ENCODE measurements at regions not wholly inside any gene's neighbourhood (a gene's known extent, or its start where the extent isn't known, plus 50 kb on each side); places are given as distances from the start of the nearest gene placed in this dataset.

DNA sequence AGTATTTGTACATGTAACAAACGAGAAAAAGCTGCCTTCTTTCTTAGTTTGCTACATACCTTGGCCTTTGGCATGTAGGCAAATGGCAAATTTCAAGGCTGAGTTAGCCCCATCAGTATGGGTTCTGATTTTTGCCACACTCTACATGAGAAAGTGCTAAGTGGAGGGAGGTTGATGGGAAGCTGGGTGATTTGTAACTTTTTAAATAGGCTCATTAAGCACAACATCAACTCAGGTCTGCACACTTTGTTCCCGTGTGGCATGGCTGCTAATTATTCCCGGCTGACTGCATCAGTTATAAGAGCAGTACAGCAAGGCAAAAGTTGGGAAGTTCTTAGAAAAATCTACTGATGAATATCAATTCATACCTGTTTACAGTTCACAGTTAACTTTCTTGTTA is 172.8 kb upstream of the MAP3K7 start:
- in situ Hi-C loops (cut with HindIII; ENCODE audit: low sequenced_read_pairs), result no loop called here

DNA sequence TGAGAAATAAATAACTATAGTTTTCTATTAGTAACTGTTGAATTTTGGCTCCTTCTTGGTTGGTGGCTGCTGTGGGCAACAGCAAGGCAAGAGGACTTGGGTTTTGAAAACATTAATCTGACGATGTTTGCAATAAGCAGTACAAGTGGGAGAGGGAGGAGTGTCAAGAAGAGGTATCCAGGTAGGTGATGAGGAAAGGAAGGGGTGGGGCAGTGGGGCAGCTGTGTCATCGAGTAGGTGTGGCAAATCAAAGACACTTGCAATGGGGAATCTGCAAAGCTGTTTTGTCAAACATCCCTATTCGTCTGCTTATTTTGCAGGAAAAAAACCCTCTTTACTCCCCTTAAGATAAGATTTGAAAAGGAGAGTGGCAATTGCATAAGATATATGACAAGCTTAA is 171.9 kb upstream of the MAP3K7 start:
- in situ Hi-C loops (cut with HindIII; ENCODE audit: low sequenced_read_pairs), result no loop called here

- in situ Hi-C loops (cut with HindIII; ENCODE audit: low sequenced_read_pairs), result no loop called here
These were observed 167.2 kb upstream of the MAP3K7 start for GRCh38 chr6:90753820-90754643.

GRCh38 chr6:90739802-90740201 is 152.9 kb upstream of the MAP3K7 start:
- in situ Hi-C loops (cut with HindIII; ENCODE audit: low sequenced_read_pairs), result no loop called here

DNA sequence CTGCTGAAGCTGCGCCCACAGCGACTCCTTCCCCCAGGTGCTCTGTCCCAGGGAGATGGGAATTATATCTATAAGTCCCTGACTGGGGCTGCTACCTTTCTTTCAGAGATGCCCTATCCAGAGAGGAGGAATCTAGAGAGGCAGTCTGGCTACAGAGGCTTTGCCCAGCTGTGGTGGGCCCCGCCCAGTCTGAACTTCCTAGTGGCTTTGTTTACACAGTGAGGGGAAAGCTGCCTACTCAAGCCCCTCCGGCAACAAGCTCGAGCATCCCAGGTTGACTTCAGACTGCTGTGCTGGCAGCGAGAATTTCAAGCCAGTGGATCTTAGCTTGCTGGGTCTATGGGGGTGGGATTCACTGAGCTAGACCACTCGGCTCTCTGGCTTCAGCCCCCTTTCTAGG is 152.5 kb upstream of the MAP3K7 start:
- in situ Hi-C loops (cut with HindIII; ENCODE audit: low sequenced_read_pairs), result no loop called here

DNA sequence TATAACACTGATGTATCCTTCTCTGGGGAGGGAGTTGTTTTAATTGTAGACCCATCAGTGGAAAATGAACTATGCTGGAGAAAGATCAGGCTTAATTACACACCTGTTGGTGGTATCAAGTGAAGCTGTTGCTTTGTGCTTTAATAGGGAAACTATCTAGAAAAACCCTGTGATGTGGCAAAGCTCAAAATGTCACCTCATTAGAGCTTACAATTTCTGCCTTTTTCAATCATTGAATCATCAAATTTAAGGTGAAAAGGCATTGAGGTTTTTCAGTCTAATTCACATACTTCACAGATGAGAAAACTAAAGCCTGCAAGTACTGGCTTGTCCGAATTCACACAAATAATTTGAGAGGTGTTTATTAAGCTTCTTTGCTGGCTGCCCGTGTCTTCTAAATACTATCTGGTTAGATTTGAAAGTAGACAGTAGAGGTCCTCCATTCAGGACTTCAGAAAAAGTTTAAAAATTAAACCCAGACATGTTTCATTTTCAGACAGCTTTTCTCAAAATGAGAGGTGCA is 143.3 kb upstream of the MAP3K7 start:
- in situ Hi-C loops (cut with HindIII; ENCODE audit: low sequenced_read_pairs), result no loop called here

DNA sequence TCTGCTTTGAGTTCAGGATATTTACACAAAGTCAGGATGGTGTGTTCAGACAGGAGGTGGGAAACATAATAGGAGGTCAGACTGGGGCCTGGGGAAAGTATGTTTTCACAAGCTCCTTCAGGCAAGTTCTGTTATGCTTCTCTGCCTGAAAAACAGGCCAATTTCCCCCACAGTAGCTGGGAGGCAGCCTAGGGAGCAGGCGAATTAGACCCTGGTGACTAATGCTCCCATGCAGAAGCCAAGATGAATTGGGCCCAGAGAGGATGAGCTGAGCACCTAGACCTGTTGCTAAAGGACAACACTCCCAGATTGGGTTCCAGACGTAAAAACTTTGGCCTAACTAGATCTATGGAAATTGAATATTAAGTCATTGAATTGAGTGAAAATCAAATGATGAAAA is 142.2 kb upstream of the MAP3K7 start:
- in situ Hi-C loops (cut with HindIII; ENCODE audit: low sequenced_read_pairs), result no loop called here

DNA sequence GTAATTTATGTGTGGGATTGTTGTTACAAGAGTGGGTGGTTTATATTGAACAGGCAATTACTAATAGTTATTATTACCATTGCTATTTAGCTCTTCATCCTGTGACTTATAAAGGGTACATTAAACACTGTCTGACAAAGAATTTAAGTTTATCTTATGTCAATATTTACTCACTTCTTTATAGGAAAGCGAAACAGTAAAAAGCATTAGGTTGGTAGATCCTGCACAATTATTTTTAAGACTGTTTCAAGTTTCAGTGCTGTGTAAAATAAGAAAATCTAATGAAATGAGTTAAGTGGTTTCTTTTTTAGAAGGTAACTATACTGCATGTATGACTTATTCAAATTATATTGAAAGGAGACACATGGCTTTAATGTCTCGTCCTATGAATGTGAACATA is 135.8 kb upstream of the MAP3K7 start:
- in situ Hi-C loops (cut with HindIII; ENCODE audit: low sequenced_read_pairs), result no loop called here

DNA sequence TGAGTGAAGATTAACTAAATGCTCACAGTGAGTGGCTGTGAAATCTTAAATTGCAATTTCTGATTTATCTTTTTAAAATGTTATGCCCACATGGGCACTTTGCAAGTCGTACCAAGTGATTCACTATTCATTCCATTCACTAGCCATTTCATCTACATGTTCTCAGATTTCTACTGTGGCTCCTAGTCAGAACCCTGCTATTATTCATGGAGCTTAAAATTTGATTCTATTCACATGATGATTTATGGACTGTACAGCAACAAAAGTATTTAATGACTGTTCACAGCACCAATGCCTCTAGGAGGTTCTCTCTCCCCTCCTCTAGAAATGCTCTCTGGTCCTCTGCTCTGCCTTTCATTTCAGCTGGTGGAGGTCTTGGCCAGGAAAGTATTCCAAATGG is 133.5 kb upstream of the MAP3K7 start:
- in situ Hi-C loops (cut with HindIII; ENCODE audit: low sequenced_read_pairs), result no loop called here

DNA sequence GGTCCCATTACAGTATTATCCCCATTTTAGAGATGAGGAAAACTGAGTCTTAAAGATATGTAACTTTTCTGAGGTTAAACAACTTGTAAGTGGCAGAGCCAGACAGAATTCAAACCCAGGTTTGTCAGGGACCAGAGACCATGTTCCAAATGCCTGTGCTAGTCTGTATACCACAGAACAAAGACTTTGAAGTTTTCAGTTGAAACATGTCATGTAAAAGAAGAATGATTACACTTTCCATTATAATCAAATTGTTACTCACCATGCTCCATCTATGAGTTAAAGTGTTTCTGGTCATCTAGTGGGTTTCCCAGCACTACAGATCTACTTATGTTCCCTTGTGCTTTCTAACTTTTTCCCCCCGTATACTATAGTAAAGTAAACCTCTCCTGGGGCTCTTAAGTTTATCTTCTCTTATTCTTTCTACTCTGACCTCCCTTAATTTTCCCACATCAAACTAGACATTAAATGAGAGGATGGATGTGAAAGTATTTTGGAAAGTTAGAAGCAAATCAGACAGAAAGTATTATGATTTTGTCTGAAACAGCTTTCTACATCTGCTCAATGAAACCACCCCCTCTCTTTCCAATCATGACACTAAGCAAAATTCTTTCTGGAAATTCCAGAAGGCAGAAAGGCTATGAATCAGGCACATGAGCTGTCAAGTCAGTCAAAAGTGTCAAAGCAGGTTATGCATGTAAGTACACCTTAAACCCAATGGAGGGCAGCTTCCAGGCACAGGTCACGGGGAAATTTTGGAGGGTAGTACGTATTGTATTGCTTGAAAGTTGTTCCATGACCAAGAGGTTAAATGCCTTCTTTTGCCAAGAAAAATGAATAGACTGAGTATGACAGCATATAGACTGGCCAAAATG is 132.7 kb upstream of the MAP3K7 start:
- in situ Hi-C loops (cut with HindIII; ENCODE audit: low sequenced_read_pairs), result no loop called here

DNA sequence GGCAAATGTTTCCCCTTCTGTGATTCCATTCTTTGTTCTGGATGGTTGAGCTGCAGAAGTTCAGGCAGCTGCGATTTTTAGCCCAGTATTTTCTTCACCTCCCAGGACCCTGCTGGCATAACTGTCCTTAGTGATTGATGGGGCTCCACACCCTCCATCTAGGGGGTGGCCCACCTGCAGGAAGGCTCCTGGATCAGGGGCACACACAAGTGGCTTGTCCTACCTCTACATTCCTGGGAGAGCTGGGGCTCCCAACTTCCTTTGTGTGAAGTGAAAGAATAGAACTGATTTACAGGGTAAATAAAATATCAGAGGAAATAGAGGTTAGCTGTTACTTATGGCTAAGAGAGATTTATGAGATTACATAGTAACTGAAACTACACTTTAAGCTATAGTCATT is 129.5 kb upstream of the MAP3K7 start:
- in situ Hi-C loops (cut with HindIII; ENCODE audit: low sequenced_read_pairs), result no loop called here

DNA sequence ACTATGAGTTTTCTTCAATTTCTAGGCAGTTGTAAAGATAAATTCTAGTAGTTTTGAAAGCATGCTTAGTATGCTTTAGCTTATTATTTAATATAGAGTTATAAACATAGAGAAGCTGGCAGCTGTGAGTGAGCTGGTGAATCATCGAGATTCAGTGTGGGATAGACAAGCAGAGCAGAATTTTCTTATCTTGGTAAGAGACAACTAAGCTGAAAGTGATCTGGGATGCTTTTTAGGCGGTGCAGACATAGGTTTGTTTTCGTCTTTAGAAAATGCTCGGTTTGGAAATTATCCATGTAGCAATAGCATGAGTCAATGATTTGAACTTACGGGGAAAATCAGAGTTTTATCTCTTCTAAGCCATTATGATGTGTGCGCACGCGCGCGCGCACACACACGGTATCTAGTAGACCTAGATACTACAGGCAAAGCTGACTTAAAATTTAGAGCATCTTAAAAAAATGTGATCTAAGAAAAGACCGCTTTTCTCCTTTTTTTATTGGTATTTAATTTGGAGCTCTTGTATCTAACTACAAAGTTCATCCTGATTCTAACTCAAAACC is 128.3 kb upstream of the MAP3K7 start:
- in situ Hi-C loops (cut with HindIII; ENCODE audit: low sequenced_read_pairs), result no loop called here

DNA sequence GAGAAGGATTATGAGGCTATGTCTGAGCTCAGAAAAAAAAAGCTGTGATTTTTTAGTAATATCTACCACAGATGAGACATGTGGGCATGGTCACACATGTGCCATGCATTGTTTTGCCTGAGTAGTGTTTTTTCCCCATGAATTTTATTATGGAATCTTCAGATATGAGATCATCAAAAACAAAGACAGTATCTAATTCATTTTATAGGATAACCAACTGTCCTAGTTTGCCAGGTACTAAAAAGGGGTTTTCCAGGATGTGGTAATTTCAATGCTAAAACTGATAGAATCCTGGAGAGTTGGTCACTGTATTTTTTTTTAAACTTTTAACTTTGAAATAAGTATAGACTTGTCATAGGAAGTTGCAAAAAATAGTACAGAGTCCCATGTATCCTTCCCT is 127.4 kb upstream of the MAP3K7 start:
- in situ Hi-C loops (cut with HindIII; ENCODE audit: low sequenced_read_pairs), result no loop called here

- in situ Hi-C loops (cut with HindIII; ENCODE audit: low sequenced_read_pairs), result no loop called here
These were observed 125.2 kb upstream of the MAP3K7 start for GRCh38 chr6:90712114-90712513.

GRCh38 chr6:90709431-90709996 is 122.6 kb upstream of the MAP3K7 start:
- in situ Hi-C loops (cut with HindIII; ENCODE audit: low sequenced_read_pairs), result no loop called here

DNA sequence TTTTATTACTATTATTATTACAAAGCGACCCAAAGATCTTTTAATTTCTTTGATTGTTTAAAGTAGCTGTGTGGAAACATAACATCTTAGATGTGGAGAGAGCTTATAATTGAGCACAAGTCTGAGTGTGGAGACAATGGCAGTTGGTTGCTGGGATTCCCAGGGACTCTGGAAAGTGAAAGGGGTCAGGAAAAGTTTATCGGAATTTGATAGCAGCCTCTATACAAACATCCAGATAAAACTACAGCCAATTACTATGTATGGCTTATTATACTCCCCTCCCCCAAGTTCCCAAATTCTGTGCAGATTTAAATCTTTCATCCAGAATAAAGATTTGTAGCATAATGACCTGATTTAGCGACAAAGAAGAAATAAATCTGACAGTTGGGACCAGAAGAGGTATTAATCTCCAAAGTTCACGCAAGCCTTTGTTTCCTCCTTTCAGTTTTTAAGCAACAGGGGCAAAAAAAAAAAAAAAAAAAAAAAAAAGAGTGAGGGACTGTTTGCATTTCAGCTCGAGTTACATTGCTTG is 121.4 kb upstream of the MAP3K7 start:
- in situ Hi-C loops (cut with HindIII; ENCODE audit: low sequenced_read_pairs), result no loop called here

DNA sequence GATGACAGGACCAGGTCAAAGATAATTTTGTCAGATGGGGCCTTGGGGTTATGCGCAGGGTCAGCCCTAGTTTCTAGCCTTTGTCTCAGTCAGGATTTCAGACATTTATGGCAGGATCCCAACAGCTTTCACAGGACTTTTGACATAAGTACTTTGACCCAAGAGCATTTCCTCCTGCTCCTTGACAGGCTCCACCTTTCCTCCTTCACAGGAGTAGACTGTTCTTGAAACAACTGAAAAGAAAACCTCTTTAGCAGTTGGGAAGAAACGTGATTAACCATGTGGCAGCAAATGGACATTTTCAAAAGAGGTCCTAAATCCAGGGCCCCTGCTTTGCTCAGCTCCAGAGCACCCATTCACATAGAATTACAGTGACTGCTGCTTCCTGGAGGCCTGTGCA is 120.4 kb upstream of the MAP3K7 start:
- in situ Hi-C loops (cut with HindIII; ENCODE audit: low sequenced_read_pairs), result no loop called here

DNA sequence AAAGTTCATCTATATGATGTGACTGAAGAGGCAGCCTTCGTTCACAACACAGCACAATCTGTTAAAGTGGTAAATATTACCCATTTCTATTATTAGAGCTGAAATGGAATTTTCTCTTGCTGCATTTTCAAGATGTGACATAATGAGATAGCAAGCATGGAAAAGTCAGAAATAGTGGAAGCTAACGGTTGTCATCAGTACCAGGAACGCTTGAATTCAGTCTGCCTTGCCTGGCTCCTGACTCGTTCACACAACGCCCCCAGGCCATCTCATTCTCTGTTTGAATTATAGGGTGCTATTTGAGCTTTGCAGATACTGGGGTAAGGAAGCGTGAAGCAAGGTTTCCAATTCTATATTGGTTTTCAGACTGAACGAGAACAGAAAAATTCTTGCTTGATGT is 116.5 kb upstream of the MAP3K7 start:
- in situ Hi-C loops (cut with HindIII; ENCODE audit: low sequenced_read_pairs), result no loop called here

DNA sequence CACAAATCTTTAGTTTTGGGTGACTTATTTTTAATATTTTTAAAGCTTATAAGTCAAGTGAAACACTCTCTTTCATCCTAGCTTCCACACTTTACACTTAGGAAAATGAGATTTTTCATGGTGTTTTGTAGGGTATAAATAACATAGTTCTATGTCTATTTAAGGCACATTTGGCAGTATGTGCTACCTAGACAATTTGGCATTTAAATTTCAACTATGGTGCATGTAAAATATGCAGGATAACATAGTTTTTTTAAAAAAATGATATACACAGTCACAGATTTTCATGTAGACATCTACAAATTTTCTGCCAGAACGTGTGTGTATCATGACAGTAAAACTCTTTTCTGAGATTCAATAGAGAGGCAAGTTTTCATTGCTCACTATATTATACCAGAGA is 115.1 kb upstream of the MAP3K7 start:
- in situ Hi-C loops (cut with HindIII; ENCODE audit: low sequenced_read_pairs), result no loop called here

- in situ Hi-C loops (cut with HindIII; ENCODE audit: low sequenced_read_pairs), result no loop called here
These were observed 114.4 kb upstream of the MAP3K7 start for GRCh38 chr6:90701146-90701781.

DNA sequence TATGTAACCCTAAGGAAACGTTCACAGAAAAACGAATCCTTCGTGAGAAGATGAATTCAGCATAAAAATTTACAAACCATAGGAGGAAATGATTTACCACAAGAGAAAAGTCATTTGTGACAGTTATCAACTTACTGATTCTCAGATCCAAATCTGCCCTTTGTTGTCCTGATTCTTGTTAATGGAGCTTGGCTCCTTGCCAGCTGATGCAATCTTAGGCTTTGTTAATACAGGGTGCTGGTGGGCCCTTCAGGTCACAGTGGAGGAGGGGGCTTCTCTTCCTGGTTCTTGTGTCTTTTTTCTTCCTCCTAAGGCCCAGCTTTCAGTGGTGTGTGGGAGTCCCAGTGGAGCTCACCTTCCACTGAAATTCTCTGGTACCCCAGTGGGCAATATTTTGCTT is 108.4 kb upstream of the MAP3K7 start:
- in situ Hi-C loops (cut with HindIII; ENCODE audit: low sequenced_read_pairs), result no loop called here
